ENCODE measurements at regions not wholly inside any gene's neighbourhood (a gene's known extent, or its start where the extent isn't known, plus 50 kb on each side); places are given as distances from the start of the nearest gene placed in this dataset.
"Not testable (repeated sequence)": the region's sequence is repeated elsewhere in the genome, so short reads cannot be mapped to it uniquely, and the experiment has no call there.

DNA sequence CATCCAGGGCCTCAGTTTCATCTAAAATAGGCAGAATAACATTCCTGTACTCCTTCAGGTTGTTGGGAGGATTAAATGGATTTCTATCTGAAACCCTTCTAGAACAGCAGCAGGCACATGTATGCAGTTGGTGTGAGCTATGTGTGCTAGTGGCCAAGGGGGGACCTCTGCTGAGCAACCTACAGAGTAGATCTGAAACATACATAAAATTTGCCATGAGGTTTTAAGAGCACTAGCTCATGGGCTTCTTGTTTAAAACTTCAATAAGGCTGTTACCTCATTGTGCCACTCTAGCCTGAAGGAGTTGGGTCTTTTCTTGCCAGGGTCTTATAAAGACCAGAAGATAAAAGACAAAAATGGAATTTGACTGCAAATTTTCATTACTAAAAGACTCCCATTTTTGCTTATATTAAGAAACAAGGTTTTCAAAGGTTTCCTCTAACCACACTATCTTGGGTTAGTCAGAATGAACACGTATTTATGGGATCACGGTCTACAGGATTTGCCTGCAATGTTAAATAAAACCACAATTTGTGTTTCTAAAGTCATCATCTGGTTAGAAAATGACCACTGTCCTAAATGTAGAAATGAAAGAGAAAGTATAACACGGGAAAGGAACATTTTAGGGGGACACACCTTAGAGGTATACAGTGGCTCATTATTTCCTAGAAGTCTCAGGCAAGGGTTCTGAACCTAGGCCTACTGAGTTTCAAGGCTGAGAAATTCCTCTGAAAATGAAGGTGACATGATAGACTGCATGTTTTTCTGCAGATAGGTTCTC lies 144.9 kb upstream of the OLIG3 start:
- Histone ChIP-seq H3K36me3 (no peaks in the 10 kb centered on the region), H3K4me1 (peaks cover 6% of the 10 kb centered on the region), H3K27me3 (ENCODE audit: low read depth) (no peaks in the 10 kb centered on the region), H3K4me3 (no peak overlapping the region), H3K9me3 (replicated peaks) (no peaks in the 10 kb centered on the region), H3K27ac (replicated peaks) (no peak overlapping the region)
- intact Hi-C loops (cut with micrococcal nuclease) = no loop called here
- no peak for DNase-seq
- TF ChIP-seq, protein P1, sequence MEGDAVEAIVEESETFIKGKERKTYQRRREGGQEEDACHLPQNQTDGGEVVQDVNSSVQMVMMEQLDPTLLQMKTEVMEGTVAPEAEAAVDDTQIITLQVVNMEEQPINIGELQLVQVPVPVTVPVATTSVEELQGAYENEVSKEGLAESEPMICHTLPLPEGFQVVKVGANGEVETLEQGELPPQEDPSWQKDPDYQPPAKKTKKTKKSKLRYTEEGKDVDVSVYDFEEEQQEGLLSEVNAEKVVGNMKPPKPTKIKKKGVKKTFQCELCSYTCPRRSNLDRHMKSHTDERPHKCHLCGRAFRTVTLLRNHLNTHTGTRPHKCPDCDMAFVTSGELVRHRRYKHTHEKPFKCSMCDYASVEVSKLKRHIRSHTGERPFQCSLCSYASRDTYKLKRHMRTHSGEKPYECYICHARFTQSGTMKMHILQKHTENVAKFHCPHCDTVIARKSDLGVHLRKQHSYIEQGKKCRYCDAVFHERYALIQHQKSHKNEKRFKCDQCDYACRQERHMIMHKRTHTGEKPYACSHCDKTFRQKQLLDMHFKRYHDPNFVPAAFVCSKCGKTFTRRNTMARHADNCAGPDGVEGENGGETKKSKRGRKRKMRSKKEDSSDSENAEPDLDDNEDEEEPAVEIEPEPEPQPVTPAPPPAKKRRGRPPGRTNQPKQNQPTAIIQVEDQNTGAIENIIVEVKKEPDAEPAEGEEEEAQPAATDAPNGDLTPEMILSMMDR (IDR thresholded peaks at IDR 0.05; ENCODE audit: borderline replicate concordance) = no peak

DNA sequence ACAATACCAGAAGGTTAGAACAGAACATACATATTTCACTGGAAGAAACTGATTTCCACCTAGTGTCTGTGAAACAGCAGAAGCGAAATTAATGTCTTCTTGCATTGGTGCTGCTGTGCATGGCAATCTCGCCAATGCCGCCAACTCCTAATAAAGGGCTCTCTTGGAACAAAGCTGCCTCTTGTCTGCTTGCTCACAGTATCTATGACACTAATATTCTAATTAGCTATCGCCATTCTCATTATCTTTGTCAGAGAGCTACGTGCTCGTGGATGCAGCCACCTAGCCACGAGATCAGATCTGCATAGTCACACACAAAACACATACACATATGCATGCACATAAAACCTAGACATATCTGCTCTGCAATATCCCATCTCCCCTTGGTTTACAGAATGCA lies 145.9 kb upstream of the OLIG3 start:
- no peak for DNase-seq
- Histone ChIP-seq H3K4me1 (peaks cover 6% of the 10 kb centered on the region), H3K9me3 (replicated peaks) (no peaks in the 10 kb centered on the region), H3K36me3 (no peaks in the 10 kb centered on the region), H3K27me3 (ENCODE audit: low read depth) (no peaks in the 10 kb centered on the region), H3K27ac (replicated peaks) (no peak overlapping the region), H3K4me3 (no peak overlapping the region)
- intact Hi-C loops (cut with micrococcal nuclease) = loop anchor here (5.0 to 10.0 kb wide), 2 partner anchors 368 to 545 kb away; no protein-coding TSS in a partner anchor
- TF ChIP-seq, protein P1 (IDR thresholded peaks at IDR 0.05; ENCODE audit: borderline replicate concordance) = no peak

DNA sequence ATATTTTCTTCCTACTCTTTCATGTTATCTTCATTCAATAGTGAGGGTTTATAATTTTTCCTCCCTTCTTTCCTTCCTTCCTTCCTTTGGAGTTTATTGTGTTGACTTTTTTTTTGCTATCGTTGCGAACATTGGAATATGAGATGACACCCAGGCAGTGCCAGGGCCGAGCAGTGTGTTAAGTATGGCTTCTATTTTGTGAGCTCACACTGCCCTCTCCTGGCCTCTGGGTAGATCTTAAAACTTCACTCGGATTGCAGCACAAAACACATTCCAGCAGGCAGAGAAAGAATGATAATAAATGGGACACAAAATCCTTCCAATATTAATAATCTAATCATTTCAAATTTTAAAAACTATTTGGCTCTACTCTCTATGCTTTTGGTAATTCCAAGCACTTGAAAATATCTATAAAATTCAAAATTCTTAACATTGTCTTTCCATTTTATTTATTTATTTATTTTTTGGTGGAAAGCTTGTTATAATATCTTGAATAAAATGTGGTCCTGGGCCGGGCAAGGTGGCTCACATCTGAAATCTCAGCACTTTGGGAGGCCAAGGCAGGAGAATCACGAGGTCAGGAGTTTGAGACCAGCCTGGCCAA lies 147.4 kb upstream of the OLIG3 start:
- intact Hi-C loops (cut with micrococcal nuclease) = loop anchor here (5.0 to 10.0 kb wide), 2 partner anchors 369 to 547 kb away; no protein-coding TSS in a partner anchor
- Histone ChIP-seq H3K4me3 (no peak overlapping the region), H3K4me1 (peaks cover 6% of the 10 kb centered on the region), H3K36me3 (no peaks in the 10 kb centered on the region), H3K27me3 (ENCODE audit: low read depth) (no peaks in the 10 kb centered on the region), H3K27ac (replicated peaks) (no peak overlapping the region), H3K9me3 (replicated peaks) (no peaks in the 10 kb centered on the region)
- TF ChIP-seq, protein P1 (IDR thresholded peaks at IDR 0.05; ENCODE audit: borderline replicate concordance) = peak; percentile 77
- DNase-seq = peak; percentile 45

DNA sequence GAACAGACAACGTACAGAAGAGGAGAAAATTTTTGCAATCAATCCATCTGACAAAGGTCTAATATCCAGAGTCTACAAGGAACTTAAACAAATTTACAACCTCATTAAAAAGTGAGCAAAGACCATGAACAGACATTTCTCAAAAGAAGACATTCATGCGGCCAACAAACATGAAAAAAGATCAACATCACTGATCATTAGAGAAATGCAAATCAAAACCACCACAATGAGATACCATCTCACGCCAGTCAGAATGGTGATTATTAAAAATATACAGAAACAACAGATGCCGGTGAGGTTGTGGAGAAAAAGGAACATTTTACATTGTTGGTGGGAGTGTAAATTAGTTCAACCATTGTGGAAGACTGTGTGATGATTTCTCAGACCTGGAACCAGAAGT lies 149.0 kb upstream of the OLIG3 start:
- H3K4me1 ChIP-seq; H3K4me3 ChIP-seq; H3K36me3 ChIP-seq; H3K9me3 ChIP-seq (replicated peaks); H3K27ac ChIP-seq (replicated peaks); DNase-seq; H3K27me3 ChIP-seq (ENCODE audit: low read depth): not testable (repeated sequence)
- intact Hi-C loops (cut with micrococcal nuclease) = loop anchor here (5.0 to 10.0 kb wide), 2 partner anchors 371 to 548 kb away; no protein-coding TSS in a partner anchor

DNA sequence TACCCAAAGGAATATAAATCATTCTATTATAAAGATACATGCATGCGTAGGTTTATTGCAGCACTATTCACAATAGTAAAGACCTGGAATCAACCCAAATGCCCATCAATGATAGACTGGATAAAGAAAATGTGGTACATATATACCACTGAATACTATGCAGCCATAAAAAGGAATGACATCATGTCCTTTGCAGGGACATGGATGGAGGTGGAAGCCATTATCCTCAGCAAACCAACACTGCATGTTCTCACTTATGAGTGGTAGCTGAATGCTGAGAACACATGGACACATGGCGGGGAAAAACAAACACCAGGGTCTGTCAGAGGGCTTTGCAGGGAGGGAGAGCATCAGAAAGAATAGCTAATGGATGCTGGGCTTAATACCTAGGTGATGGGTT lies 149.4 kb upstream of the OLIG3 start:
- not testable (repeated sequence) for H3K27me3 ChIP-seq (ENCODE audit: low read depth); H3K9me3 ChIP-seq (replicated peaks); H3K27ac ChIP-seq (replicated peaks); DNase-seq; H3K36me3 ChIP-seq; H3K4me1 ChIP-seq; H3K4me3 ChIP-seq
- intact Hi-C loops (cut with micrococcal nuclease) = loop anchor here (5.0 to 10.0 kb wide), 2 partner anchors 371 to 549 kb away; no protein-coding TSS in a partner anchor

DNA sequence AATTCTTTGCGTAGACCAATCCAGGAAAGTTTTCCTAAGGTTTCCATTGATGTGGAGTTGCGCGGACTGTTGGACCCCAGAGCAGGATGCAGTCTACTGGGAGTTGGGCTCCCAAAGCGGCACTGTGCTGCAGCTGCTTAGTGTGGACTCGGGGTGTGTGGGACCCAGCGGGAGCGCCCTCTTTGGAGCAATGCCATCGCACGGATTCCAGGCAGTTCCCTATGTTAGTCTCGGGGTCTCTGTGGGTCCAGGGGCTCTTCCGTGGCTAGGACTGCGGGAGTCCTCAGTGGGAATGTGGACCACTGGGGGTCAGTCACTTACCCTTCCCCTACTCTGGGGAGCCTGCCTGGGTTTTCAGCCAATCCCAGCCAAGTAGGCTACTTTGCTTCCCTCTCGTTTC lies 151.7 kb upstream of the OLIG3 start:
- H3K9me3 ChIP-seq (replicated peaks) = no peaks in the 10 kb centered on the region
- H3K4me3 ChIP-seq = no peak overlapping the region
- intact Hi-C loops (cut with micrococcal nuclease) = loop anchor here (10.0 kb wide), 1 partner anchor 551 kb away; no protein-coding TSS in a partner anchor
- H3K4me1 ChIP-seq = peaks cover 26% of the 10 kb centered on the region
- no peaks in the 10 kb centered on the region for H3K27me3 ChIP-seq (ENCODE audit: low read depth)
- TF ChIP-seq, protein P1 (IDR thresholded peaks at IDR 0.05; ENCODE audit: borderline replicate concordance) = no peak
- no peaks in the 10 kb centered on the region for H3K36me3 ChIP-seq
- no peak overlapping the region for H3K27ac ChIP-seq (replicated peaks)
- no peak for DNase-seq

All from left ventricle myocardium inferior (tissue), 1 donor.